Astrocyte (in vitro differentiated cells and primary cell): ENCODE measurements at regions not wholly inside any gene's neighbourhood (a gene's known extent, or its start where the extent isn't known, plus 50 kb on each side); places are given as distances from the start of the nearest gene placed in this dataset.

Experiments used
- EZH2 ChIP-seq: IDR thresholded peaks from 2 replicates; pipeline ENCODE4 v1.6.1; 2012; ENCODE audit warnings: mild to moderate bottlenecking, low read length, inconsistent platforms; ENCODE audit not compliant: insufficient read depth
- TF ChIP-seq, protein P1 (sequence below): IDR thresholded peaks from 2 replicates; pipeline ENCODE4 v1.5.1; 2011; ENCODE audit warnings: low read depth, mild to moderate bottlenecking, inconsistent platforms, low read length, moderate library complexity; ENCODE audit not compliant: insufficient read depth

DNA sequence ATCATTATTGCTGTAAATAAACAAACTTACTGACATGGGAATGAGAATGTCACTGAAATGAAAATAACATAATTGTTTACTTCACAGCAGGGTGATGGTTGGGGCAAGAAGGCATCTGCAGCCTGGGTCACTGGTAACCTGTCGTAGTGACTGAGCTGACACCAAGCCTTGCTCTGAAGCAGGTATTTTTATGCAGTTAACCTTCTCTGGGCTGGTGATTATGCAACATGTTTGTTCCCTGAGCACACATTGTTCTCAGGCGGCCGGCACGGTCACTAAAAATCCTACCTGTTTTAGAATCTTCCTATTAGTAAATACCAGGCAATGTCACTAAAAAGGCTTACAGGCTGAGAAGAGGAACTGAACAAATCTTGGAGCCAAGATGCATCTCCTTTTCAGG is 157.7 kb upstream of the NR3C1 start:
- TF ChIP-seq, protein P1, sequence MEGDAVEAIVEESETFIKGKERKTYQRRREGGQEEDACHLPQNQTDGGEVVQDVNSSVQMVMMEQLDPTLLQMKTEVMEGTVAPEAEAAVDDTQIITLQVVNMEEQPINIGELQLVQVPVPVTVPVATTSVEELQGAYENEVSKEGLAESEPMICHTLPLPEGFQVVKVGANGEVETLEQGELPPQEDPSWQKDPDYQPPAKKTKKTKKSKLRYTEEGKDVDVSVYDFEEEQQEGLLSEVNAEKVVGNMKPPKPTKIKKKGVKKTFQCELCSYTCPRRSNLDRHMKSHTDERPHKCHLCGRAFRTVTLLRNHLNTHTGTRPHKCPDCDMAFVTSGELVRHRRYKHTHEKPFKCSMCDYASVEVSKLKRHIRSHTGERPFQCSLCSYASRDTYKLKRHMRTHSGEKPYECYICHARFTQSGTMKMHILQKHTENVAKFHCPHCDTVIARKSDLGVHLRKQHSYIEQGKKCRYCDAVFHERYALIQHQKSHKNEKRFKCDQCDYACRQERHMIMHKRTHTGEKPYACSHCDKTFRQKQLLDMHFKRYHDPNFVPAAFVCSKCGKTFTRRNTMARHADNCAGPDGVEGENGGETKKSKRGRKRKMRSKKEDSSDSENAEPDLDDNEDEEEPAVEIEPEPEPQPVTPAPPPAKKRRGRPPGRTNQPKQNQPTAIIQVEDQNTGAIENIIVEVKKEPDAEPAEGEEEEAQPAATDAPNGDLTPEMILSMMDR, result no peak
- TF ChIP-seq EZH2, result no peak
